H9 (cell line): ENCODE measurements at regions not wholly inside any gene's neighbourhood (a gene's known extent, or its start where the extent isn't known, plus 50 kb on each side); places are given as distances from the start of the nearest gene placed in this dataset.

Experiments
- DNase-seq: peaks from one replicate; pipeline ENCODE4 v3.0.0-alpha.2; 2017
- H2AFZ ChIP-seq: one replicate; pipeline ENCODE4 v1.6.1; 2013; ENCODE audit warnings: mild to moderate bottlenecking, low read length, control low read depth, moderate library complexity
- H2AK5ac ChIP-seq: 2 replicates; pipeline ENCODE4 v1.6.1; 2013; ENCODE audit warnings: low read length, control low read depth, mixed read lengths; ENCODE audit not compliant: insufficient read length
- H2BK120ac ChIP-seq: one replicate; pipeline ENCODE4 v1.6.1; 2013; ENCODE audit warnings: low read depth, mild to moderate bottlenecking, low read length, control low read depth, inconsistent platforms; ENCODE audit not compliant: poor library complexity, severe bottlenecking
- H2BK12ac ChIP-seq: 2 replicates; pipeline ENCODE4 v1.6.1; 2013; ENCODE audit warnings: low read length, control low read depth, mixed read lengths, low read depth; ENCODE audit not compliant: insufficient read length
- H2BK15ac ChIP-seq: 2 replicates; pipeline ENCODE4 v1.6.1; 2013; ENCODE audit warnings: low read depth, low read length, control low read depth
- H2BK20ac ChIP-seq: one replicate; pipeline ENCODE4 v1.6.1; 2013; ENCODE audit warnings: low read depth, mild to moderate bottlenecking, low read length, control low read depth, inconsistent platforms; ENCODE audit not compliant: poor library complexity, severe bottlenecking
- H2BK5ac ChIP-seq: 2 replicates; pipeline ENCODE4 v1.6.1; 2013; ENCODE audit warnings: low read length, control low read depth, mixed read lengths; ENCODE audit not compliant: insufficient read length
- H3K14ac ChIP-seq: 2 replicates; pipeline ENCODE4 v1.6.1; 2013; ENCODE audit warnings: low read length, control low read depth; ENCODE audit not compliant: insufficient read depth
- H3K18ac ChIP-seq: 2 replicates; pipeline ENCODE4 v1.6.1; 2013; ENCODE audit warnings: low read depth, mild to moderate bottlenecking, mixed read lengths, low read length, control low read depth; ENCODE audit not compliant: insufficient read length
- H3K23ac ChIP-seq: 2 replicates; pipeline ENCODE4 v1.6.1; 2013; ENCODE audit warnings: low read length, control low read depth, mixed read lengths, low read depth; ENCODE audit not compliant: insufficient read length
- H3K23me2 ChIP-seq: 2 replicates; pipeline ENCODE4 v1.6.1; 2013; ENCODE audit warnings: low read depth, mild to moderate bottlenecking, mixed read lengths, low read length, control low read depth; ENCODE audit not compliant: insufficient read length, poor library complexity, severe bottlenecking
- H3K27ac ChIP-seq: 2 replicates; pipeline ENCODE4 v1.5.1; 2013; ENCODE audit warnings: low read length, control low read depth, mixed read lengths, low read depth; ENCODE audit not compliant: insufficient read length
- H3K27me3 ChIP-seq: 2 replicates; pipeline ENCODE4 v1.6.1; 2013; ENCODE audit warnings: low read length, control low read depth, inconsistent platforms; ENCODE audit not compliant: insufficient read depth
- H3K4ac ChIP-seq: 2 replicates; pipeline ENCODE4 v1.6.1; 2013; ENCODE audit warnings: low read depth, mild to moderate bottlenecking, control low read depth, inconsistent platforms, low read length, moderate library complexity
- H3K4me1 ChIP-seq: 2 replicates; pipeline ENCODE4 v1.6.1; 2013; ENCODE audit warnings: low read length, control low read depth, inconsistent platforms; ENCODE audit not compliant: insufficient read depth
- H3K4me2 ChIP-seq: 2 replicates; pipeline ENCODE4 v1.6.1; 2013; ENCODE audit warnings: low read length, control low read depth, mixed read lengths; ENCODE audit not compliant: insufficient read length, insufficient read depth
- H3K56ac ChIP-seq: 2 replicates; pipeline ENCODE4 v1.6.1; 2013; ENCODE audit warnings: low read depth, mild to moderate bottlenecking, mixed read lengths, low read length, control low read depth; ENCODE audit not compliant: insufficient read length
- H3K79me1 ChIP-seq: 2 replicates; pipeline ENCODE4 v1.6.1; 2013; ENCODE audit warnings: low read depth, mild to moderate bottlenecking, moderate library complexity, low read length, control low read depth, inconsistent platforms; ENCODE audit not compliant: insufficient read depth, poor library complexity, severe bottlenecking
- H3K79me2 ChIP-seq: 2 replicates; pipeline ENCODE4 v1.6.1; 2013; ENCODE audit warnings: low read length, control low read depth, inconsistent platforms; ENCODE audit not compliant: insufficient read depth
- H3K9ac ChIP-seq: 2 replicates; pipeline ENCODE4 v1.6.1; 2013; ENCODE audit warnings: low read length, control low read depth, mixed read lengths; ENCODE audit not compliant: insufficient read length; ENCODE audit errors: extremely low read depth
- H3K9me3 ChIP-seq: one replicate; pipeline ENCODE4 v1.6.1; 2013; ENCODE audit warnings: low read depth, low read length, inconsistent platforms; ENCODE audit not compliant: control insufficient read depth
- H3T11ph ChIP-seq: one replicate; pipeline ENCODE4 v1.6.1; 2013; ENCODE audit warnings: mild to moderate bottlenecking, low read length, control low read depth, inconsistent platforms
- H4K20me1 ChIP-seq: one replicate; pipeline ENCODE4 v1.6.1; 2013; ENCODE audit not compliant: control insufficient read depth, insufficient read length, insufficient read depth
- H4K5ac ChIP-seq: 2 replicates; pipeline ENCODE4 v1.6.1; 2013; ENCODE audit warnings: low read depth, mild to moderate bottlenecking, mixed read lengths, low read length, control low read depth; ENCODE audit not compliant: insufficient read length
- H4K8ac ChIP-seq: replicated peaks from 2 replicates; pipeline ENCODE4 v1.6.1; 2013; ENCODE audit warnings: low read length, control low read depth, mixed read lengths, low read depth; ENCODE audit not compliant: insufficient read length
- H4K91ac ChIP-seq: 2 replicates; pipeline ENCODE4 v1.6.1; 2013; ENCODE audit warnings: low read depth, mild to moderate bottlenecking, moderate library complexity, mixed read lengths, low read length, control low read depth; ENCODE audit not compliant: insufficient read length
- H3K27ac Mint-ChIP-seq, 3 experiments: 2 replicates in 2 of 3; 3 replicates in 1 of 3; pipeline ENCODE4 v1.8.0; 2020 to 2021; ENCODE audit warnings: mixed read lengths in 3 of 3, mild to moderate bottlenecking in 1 of 3, moderate library complexity in 1 of 3
- H3K27me3 Mint-ChIP-seq: 2 replicates; pipeline ENCODE4 v1.8.0; 2021; ENCODE audit warnings: low read depth, mild to moderate bottlenecking, moderate library complexity, mixed read lengths
- H3K36me3 Mint-ChIP-seq, 3 experiments: 2 replicates in 2 of 3; 3 replicates in 1 of 3; pipeline ENCODE4 v1.8.0; 2020 to 2021; ENCODE audit warnings: low read depth in 3 of 3, mixed read lengths in 3 of 3; ENCODE audit not compliant: insufficient read depth in 1 of 3
- H3K4me1 Mint-ChIP-seq, 2 experiments: 2 replicates each; pipeline ENCODE4 v1.8.0; 2020; ENCODE audit warnings: mixed read lengths in 2 of 2
- H3K4me3 Mint-ChIP-seq, 2 experiments: 2 replicates in 1 of 2; 3 replicates in 1 of 2; pipeline ENCODE4 v1.8.0; 2020 to 2021; ENCODE audit warnings: mild to moderate bottlenecking in 2 of 2, mixed read lengths in 2 of 2, moderate library complexity in 1 of 2
- H3K9me3 Mint-ChIP-seq, 2 experiments: 2 replicates in 1 of 2; 3 replicates in 1 of 2; pipeline ENCODE4 v1.8.0; 2020; ENCODE audit warnings: mild to moderate bottlenecking in 2 of 2, mixed read lengths in 2 of 2, moderate library complexity in 1 of 2
- WGBS: extraction: QIAGEN DNeasy Blood & Tissue Kit; methylation state at CpG from one replicate; pipeline ENCODE4 v1.1.7; 2013; ENCODE audit warnings: missing lambda C conversion rate, low lambda C conversion rate, mixed read lengths; ENCODE audit not compliant: insufficient read length; ENCODE audit errors: extremely low coverage; 5-methylcytosine and 5-hydroxymethylcytosine counted together
- TF ChIP-seq, protein P1 (sequence below): fragments of 200-600 bp; sonication (generic); conservative IDR thresholded peaks from 3 replicates; pipeline ENCODE4 v1.8.0; 2021; ENCODE audit warnings: antibody characterized with exemption, mild to moderate bottlenecking

DNA sequence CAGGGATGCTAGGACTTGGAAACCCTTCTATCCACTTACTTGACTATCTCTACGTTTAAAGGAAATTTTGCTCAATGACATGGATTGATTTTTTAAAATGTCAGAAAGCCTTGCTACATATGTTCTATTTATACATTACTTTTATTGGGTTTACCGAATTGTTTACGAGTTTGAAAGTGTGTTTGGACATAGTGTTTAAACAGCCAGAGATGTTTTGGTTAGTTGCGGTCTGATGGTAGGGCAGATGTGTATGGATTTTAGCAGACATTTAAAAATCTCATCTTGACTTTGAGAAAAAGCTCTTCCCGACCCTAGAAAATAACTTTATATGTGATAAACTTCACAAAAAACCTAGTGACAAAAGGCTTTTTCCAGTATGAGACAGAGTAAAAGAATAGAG lies 513.7 kb downstream of the PLA2G4A start:
- Histone ChIP-seq H4K8ac (no peak overlapping the region), H3K18ac (no peak overlapping the region), H2AFZ (no peak overlapping the region), H3K27me3 (no peaks in the 10 kb centered on the region), H3K9ac (no peak overlapping the region), H3K27ac (no peak overlapping the region), H2BK20ac (no peak overlapping the region), H4K20me1 (no peaks in the 10 kb centered on the region), H3K9me3 (no peaks in the 10 kb centered on the region), H2BK120ac (no peak overlapping the region), H3K56ac (no peak overlapping the region), H2BK12ac (no peak overlapping the region), H3T11ph (no peak overlapping the region), H2AK5ac (no peak overlapping the region), H4K5ac (no peak overlapping the region), H2BK15ac (no peak overlapping the region), H3K23ac (no peak overlapping the region), H3K4ac (no peak overlapping the region), H3K23me2 (no peaks in the 10 kb centered on the region), H3K4me2 (no peak overlapping the region), H4K91ac (no peak overlapping the region), H3K79me1 (no peaks in the 10 kb centered on the region), H2BK5ac (no peak overlapping the region), H3K14ac (no peak overlapping the region), H3K79me2 (no peaks in the 10 kb centered on the region), H3K4me1 (no peaks in the 10 kb centered on the region)
- H3K4me3 Mint-ChIP-seq: no peak overlapping the region
- H3K36me3 Mint-ChIP-seq: no peaks in the 10 kb centered on the region
- no CpG with 5 or more reads among the region's 5 CpGs for WGBS
- no peak overlapping the region for H3K27ac Mint-ChIP-seq
- TF ChIP-seq, protein P1, sequence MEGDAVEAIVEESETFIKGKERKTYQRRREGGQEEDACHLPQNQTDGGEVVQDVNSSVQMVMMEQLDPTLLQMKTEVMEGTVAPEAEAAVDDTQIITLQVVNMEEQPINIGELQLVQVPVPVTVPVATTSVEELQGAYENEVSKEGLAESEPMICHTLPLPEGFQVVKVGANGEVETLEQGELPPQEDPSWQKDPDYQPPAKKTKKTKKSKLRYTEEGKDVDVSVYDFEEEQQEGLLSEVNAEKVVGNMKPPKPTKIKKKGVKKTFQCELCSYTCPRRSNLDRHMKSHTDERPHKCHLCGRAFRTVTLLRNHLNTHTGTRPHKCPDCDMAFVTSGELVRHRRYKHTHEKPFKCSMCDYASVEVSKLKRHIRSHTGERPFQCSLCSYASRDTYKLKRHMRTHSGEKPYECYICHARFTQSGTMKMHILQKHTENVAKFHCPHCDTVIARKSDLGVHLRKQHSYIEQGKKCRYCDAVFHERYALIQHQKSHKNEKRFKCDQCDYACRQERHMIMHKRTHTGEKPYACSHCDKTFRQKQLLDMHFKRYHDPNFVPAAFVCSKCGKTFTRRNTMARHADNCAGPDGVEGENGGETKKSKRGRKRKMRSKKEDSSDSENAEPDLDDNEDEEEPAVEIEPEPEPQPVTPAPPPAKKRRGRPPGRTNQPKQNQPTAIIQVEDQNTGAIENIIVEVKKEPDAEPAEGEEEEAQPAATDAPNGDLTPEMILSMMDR: no peak
- H3K9me3 Mint-ChIP-seq: no peaks in the 10 kb centered on the region
- no peak for DNase-seq
- peaks cover 0 to 2% of the 10 kb centered on the region in 2 experiments; a peak in 2 of 4 replicates for H3K4me1 Mint-ChIP-seq
- no peaks in the 10 kb centered on the region for H3K27me3 Mint-ChIP-seq
